ENCODE measurements at regions not wholly inside any gene's neighbourhood (a gene's known extent, or its start where the extent isn't known, plus 50 kb on each side); places are given as distances from the start of the nearest gene placed in this dataset.

- TF ChIP-seq CTCF (IDR thresholded peaks at IDR 0.05) (no peak), POLR2A (IDR thresholded peaks at IDR 0.05) (no peak)
Measured at GRCh38 chr2:220998156-220998555, 573.9 kb downstream of the EPHA4 start.
